HG02981 (cell line): ENCODE measurements at regions not wholly inside any gene's neighbourhood (a gene's known extent, or its start where the extent isn't known, plus 50 kb on each side); places are given as distances from the start of the nearest gene placed in this dataset.
"Not testable (repeated sequence)": the region's sequence is repeated elsewhere in the genome, so short reads cannot be mapped to it uniquely, and the experiment has no call there.

Experiments
- ATAC-seq: cut with Tn5 transposase; IDR thresholded peaks from one replicate; pipeline ENCODE4 v1.9.1; 2021; ENCODE audit warnings: mild to moderate bottlenecking, moderate library complexity; ENCODE audit not compliant: unreplicated experiment

DNA sequence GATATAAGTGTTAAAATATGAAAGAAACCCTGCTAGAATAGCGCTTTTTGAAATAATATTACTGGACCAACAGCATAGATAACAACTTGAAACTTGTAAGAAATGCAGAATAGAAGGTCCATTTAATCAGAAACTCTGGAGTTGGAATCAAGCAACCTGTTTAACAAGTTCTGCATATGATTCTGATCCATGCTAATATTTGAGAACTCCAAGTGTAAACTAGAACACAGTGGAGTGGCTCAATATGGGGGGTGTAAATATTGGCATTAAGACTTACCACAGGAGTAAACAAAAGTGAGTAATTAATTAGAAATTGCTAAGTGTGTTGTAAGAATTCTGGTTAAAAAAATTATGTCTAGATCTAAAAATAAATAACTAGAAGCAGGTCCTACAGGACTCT, 151.2 kb downstream of the SLITRK1 start:
- no peak for ATAC-seq

DNA sequence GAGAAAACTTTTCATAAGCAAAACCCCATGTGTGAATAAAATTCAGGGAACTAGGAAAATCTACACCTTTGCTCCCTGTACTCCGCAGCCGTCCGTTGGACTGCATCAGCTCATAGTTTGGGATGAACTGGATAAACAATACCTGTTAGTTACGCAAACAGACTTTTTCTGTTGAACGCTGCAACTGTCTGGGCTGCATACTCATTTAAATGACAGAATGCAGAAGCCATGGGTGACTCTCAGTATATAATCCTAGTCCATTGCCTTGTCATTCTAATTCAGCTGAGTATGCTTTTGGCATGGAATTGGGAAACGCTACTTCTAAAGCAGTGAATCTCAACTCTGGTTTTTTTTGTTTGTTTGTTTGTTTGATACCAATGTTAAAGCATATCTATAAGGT, 151.6 kb downstream of the SLITRK1 start:
- no peak for ATAC-seq

DNA sequence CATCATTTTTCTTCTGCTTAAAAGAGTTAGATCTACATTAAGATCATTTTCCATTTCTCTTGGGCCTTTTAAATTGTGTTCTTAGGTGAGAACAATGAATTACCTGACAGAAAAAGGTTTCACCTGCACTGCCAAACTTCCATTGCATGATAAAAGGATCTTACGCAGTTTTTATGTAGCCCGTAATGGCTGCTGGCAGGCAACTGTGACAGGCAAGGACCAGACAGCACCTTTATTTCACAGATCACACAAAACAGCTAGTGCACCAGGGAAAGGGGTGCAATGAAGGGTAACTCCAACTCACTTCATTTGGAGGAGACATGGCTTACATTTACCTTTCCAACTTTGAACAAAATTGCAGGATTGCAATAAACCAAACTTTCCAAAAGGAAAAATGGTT, 159.8 kb downstream of the SLITRK1 start:
- ATAC-seq: no peak

DNA sequence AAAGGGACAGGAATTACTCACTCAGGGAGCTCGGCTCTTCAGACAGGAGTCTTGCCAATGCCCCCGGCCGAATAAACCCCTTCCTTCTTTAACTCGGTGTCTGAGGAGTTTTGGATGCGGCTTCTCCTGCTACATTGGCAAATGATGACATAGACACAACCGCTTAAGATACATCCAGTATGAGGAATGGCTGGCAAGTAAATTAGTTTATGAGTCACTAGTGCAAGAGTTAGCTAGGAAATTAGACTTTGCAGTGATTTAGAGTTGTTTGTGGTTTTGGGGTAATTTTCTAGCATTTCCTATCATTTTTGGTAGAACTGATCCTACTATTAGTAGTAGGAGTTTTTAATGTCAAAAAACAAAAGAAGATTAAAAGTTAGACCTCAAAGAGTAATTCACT, 166.2 kb downstream of the SLITRK1 start:
- ATAC-seq: no peak

DNA sequence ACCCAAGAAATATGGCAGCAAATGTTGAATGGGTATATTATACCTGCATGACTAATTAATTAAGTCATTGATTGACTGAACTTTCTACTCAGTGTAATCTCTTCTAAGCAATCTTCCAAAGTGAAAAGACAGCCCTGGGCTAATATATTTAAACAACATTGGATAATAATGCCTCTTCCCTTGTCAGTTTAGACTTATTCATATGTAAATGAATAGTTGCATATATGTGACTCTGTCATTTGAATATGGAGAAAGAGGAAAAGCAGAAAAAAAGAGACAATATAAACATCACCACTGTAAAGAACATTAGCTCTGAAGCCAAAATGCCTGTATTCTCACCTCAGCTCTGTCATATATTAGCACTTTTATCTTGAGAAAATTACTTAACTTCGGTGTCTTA, 168.0 kb downstream of the SLITRK1 start:
- ATAC-seq: no peak

DNA sequence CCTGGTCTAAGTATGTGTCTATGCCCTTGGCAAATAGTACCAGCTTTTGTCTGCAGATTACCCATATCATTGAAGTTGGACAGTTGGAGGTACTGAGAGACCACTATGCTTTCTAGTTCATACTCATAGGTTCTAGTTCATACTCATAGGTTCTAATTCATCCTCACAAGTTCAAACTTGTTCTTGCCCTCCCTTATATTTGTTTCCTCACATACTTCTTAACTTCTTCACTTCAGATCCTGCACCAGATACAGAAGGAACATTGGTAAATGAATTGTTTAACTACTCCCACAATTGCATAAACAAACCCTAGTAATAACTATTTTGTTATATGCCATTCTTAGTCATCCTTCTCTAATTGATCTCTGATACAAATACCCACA, 172.2 kb downstream of the SLITRK1 start:
- no peak for ATAC-seq

DNA sequence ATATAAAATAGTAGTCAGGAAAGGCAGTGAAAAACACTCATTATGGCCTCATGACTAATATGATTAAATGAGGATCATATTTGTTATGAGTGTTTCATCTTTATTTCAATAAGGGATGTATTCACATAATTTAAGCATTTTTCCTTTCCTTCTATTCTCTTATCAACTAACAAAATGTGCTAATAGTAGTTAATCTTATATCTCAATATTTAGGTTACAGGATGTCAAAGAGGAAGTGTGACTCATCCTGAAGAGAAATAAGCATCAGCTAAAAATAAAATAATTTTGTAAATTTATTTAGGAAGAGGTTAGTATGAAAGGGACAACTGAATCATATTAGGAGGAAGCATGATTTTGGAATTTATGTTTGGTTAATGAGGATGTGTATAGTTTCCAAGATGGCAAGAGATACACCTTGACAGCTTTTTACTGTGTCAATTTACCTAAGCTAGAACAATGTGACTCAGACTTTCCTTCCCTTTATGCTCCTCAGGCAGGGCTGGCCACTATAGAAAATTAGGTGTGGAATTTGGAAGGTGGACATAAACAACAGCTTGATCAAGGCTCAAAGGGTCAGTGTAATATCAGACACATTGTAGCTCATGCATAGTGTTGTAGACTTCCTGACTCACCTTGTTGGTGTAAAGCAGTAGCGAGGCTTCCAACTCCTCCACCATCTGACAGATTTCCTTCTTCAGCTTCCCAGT, 172.7 kb downstream of the SLITRK1 start:
- no peak for ATAC-seq

DNA sequence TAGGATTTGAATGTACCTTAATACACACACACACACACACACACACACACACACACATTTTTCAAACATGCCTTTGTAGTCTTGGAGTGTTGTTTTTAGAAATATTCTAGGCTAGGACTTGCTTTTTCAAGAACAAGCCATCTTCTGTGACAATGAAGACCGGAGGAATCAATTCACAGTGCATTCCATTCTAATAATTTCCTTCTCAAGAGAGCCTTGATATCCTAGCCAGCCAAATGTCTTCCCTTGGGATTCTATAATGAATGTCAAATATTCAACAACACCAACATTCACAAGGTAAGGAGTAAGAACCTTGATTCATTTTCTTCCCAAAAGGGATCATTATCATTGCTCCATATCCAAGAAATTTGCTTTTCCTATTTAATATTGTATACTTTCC, 180.3 kb downstream of the SLITRK1 start:
- ATAC-seq: no peak

DNA sequence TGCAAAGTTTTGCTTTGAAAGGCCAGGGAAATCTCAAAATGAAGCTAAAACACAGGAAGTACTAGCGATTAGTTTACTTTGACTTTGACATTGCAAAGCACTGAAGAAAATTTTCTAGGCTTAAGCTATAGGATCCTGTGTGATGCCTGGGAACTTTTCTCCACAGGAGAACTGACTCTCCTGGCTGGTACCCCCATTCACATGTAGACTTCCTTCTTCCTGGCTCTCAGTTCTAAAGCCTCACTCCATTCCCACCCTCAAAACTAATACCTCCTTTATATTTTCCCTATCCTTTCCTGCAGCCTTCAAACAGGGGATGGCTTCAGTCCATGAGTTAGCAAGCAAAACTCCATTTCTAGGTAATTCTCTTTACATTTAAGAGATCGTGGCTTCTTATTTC, 189.5 kb downstream of the SLITRK1 start:
- ATAC-seq: no peak

DNA sequence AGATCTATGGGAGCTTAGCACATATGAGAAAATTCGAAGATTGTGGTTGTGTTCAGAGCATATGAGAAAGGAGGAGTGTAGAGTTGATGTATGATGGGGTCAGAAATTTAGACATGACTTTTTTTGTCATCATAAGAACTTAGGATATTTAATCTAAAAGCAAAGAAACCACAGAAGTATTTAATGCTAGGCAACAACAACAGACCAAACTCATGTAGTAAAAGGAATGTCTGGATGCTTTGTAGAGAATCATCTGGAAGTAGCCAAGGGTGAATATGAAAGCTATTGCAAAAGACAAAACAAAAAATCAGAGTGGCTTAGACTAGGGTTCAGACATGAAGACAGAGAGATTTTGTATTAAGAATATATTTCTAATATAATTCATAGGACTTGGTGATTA, 190.3 kb downstream of the SLITRK1 start:
- ATAC-seq: no peak

DNA sequence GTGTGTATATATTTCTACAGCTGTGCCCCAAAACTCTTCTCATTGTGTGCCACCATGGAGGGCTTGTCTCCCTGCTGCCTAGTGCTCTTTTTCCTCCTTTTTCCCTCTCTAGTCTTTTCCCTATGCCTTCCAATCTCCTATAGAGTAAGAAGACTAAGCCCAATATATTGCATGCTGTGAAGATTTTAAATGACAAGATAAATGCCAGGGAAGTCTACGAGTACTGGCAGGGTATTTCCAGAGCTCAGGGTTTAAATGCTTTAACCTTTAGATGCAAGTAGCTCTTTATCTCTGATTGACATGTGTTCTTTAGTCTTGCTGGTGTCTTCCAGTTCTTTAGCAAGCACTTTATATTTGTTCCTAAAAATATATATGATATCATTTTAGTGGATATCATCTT, 200.7 kb downstream of the SLITRK1 start:
- ATAC-seq: no peak

DNA sequence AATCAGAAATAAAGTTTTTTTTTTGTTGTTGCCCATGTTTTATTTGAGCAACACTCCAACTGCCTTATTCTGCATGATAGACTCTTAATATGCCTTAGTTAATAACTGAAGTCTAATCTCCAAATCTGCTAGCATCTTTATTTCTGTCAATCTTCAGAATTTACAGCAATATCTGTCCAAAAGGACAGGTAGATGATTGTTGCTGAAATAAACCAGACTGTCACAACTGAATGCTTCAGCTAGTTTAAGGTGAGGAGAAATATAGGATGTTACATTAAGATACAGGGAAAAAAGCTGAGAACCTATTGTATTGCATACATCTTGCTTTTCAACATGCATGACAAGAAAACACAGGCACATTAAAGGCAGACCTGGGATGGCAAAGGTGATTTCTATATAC, 204.3 kb downstream of the SLITRK1 start:
- ATAC-seq: no peak

DNA sequence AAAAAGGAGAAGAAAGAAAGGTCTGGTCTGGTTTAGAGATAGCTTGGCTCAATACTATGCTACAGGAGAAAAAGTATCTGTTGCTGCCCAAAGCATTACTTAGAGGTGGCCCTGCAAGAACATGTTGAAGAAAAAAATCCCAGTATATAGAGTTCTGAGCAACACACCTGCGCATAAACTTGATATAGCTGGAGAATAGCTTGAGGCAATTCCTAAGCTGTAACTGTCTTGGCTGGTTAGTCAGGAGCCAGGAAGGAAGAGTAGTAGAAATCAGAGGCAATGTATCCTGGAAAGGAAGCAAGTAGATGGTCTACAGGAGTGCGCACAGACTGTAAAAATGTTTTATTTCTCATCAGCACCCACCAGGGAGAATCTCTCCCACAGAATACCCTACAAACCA, 209.7 kb downstream of the SLITRK1 start:
- no peak for ATAC-seq

DNA sequence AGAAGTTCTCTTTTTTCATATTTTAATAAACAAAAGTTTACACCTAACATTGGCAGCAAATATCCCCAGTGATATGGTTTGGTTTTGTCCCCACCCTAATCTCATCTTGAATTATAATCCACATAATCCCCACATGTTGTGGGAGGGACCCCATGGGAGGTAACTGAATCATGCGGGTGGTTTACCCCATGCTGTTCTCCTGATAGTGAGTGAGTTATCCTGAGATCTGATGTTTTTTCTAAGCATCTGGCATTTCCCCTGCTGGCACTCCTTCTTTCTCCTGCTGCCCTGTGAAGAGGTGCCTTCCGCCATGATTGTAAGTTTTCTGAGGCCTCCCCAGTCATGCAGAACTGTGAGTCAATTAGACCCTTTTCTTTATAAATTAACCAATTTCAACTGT, 214.7 kb downstream of the SLITRK1 start:
- no peak for ATAC-seq

DNA sequence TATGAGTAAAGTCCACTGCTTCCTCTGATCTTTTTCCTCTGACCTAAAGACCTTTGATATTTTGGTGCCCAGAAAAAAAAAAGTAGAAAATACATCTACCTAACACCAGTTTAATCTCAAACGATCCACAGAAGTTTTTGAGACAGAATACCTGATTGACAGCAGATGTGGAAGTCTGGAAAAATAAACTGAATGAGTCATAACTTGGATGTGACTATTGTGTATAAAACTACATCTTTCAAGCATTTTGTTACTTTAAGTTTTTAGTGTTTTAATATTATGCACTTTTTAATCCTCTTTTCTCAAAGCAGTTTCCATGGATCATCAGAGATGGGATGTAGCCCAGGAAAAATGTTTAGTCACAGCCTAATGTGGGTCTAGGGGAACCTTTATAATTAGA, 216.1 kb downstream of the SLITRK1 start:
- ATAC-seq: no peak

DNA sequence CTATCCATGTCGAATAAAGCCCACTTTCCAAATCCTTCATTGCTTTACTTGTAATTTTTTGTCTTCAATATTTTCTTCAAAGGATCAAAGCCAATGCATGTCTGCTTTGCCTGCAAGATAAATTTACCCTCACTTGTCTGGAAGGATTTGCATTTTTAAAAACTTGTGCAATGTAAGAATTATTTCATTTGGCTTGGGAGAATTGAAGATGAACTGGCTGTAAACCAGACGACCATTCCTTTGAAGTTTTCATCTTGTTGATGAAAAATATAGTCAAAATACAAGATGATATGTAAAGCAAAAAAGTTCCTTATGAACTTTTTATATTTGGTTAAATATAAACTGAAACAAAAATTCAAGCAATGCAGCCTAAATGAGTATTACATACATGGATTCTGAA, 225.0 kb downstream of the SLITRK1 start:
- no peak for ATAC-seq

DNA sequence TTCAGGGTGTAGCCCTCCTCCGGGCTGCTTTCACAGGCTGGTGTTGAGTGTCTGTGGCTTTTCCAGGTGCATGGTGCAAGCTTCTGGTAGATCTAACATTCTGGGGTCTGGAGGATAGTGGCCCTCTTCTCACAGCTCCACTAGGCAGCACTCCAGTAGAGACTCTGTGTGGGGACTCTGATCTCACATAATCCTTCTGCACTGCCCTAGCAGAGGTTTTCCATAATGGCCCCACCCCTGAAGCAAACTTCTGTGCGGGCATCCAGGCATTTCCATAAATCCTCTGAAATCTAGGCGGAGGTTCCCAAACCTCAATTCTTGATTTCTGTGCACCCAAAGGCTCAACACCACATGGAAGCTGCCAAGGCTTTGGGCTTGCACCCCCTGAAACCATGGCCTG, 239.7 kb downstream of the SLITRK1 start:
- ATAC-seq: not testable (repeated sequence)

DNA sequence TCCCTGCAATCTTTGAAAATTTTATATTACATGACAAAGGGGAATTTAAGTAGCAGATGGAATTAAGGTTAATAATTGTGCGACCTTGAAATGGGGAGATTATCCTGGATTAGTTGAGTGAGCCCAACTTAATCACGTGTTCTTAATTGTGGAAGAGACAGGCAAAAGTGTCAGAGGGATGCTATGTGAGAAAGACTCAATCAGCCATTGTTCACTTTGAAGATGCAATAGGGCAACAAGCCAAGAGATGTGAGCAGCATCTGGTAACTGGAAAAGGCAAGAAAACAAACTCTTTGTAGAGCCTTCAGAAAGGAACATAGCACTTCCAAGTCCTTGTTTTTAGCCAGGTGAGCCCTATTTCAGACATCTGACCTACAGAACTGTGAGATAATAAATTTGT, 247.7 kb downstream of the SLITRK1 start:
- no peak for ATAC-seq

DNA sequence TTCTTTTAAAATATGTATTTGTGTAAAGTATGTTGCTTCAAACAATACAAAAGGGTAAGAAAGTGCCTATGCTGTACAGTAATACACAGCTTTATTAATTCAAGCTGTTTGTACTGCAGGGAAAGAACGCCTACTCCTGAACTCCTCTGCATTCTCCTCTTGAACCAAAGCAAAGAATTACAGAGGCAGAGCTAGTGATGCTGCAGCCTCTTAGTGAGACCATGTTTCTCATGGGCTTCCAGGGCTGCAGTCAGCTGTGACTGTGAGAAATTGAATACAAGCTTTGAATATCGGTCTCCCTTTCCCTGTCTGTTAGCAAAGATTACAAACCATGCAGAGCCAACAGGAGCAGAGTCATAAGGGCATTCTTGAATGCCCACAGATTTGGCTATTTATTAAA, 248.5 kb downstream of the SLITRK1 start:
- no peak for ATAC-seq

DNA sequence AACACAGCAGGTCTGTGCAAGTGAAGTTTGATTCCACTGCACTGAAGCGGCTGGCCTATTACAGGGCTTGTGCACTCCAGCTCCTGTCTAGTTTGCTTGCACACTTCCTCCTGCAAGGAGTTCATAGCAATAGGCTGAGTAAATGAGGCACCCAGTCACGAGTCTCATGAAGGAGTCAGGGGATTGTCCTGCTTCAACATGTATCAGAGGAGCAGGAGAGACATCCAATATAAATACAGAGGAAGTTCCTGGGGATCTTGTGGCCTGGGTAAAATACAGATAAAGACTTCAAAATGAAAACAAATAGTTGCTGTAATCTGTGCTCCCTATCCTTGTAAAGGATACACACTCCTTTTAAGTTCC, 259.9 kb downstream of the SLITRK1 start:
- ATAC-seq: no peak

DNA sequence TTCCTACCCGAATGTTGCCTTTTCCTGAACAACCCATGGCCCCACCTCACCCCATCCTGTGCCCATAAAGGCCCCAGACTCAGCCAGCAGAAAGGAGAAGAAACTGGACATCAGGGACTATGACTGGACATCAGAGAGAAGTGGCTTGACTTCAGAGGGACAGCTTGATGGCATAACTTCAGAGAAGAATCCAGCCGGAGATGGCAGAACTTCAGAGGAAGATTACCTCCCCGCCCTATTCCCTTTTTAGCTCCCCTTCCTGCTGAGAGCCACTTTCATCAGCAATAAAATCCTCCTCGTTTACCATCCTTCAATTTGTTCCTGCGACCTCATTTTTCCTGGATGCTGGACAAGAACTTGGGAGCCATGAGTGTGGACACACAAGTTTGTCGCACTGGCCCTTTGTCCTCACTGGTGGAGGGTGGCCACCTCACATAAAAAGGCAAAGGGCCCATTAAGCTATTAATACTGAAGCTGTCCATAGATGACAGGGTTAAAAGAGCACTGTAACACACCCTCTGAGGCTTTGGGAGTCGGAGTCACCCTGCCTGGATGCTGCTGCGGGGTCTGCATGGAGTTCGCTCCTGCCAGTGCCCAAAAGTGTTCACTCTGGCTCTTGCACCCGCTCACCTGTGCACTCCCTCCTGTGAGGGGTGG, 260.4 kb downstream of the SLITRK1 start:
- ATAC-seq: no peak

DNA sequence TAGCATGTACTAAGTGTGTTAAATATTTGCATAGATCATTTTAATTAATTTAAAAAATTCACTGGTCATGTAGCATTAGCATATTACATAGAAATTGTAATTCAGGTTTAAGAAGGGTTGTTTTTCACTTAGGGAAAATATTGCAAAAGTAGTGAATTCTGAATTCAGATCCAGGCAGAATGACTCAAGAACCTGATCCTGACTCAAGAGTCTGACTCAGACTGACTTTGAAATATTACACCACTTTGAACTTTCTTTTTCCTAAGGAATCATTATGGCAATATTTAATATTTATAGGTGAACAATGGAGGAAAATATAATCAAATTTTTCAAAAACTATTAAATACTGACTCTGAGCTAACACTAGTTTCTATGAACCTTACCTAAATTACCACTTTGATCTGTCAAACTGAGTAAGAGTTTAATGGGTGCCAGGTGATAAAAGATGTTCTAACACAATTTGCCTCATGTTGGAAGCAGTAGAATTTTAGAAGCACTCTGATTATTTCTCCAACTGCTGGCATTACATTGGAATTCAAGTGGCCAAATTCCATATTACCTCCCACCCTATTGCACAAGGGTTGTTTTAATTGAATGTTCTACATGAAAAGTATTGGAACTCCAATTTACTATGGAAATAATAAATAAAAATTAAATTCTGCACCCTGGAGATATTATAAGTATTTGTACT, 261.6 kb downstream of the SLITRK1 start:
- no peak for ATAC-seq
